DMS79 (cell line): ENCODE measurements at regions not wholly inside any gene's neighbourhood (a gene's known extent, or its start where the extent isn't known, plus 50 kb on each side); places are given as distances from the start of the nearest gene placed in this dataset.
"Not testable (repeated sequence)": the region's sequence is repeated elsewhere in the genome, so short reads cannot be mapped to it uniquely, and the experiment has no call there.

ENCODE experiments used
- DNase-seq: peaks from one replicate; lab custom pipeline; 2025; lab: John Stamatoyannopoulos, UW

- no peak for DNase-seq
Observed at GRCh38 chr7:130948822-130949221, 214.8 kb upstream of the KLF14 start.

- no peak for DNase-seq
Observed at GRCh38 chr7:130949550-130949949, 215.5 kb upstream of the KLF14 start.

GRCh38 chr7:130950054-130950453 lies 216.0 kb upstream of the KLF14 start:
- no peak for DNase-seq

GRCh38 chr7:130950741-130951140 lies 216.7 kb upstream of the KLF14 start:
- DNase-seq = no peak

GRCh38 chr7:130951303-130951975 lies 217.4 kb upstream of the KLF14 start:
- DNase-seq = no peak

- DNase-seq = no peak
Observed at GRCh38 chr7:130951976-130952876, 218.2 kb upstream of the KLF14 start.

- DNase-seq = no peak
Observed at GRCh38 chr7:130953196-130953595, 219.2 kb upstream of the KLF14 start.

- DNase-seq = no peak
Observed at GRCh38 chr7:130954918-130955564, 221.0 kb upstream of the KLF14 start.

GRCh38 chr7:130955565-130955919 lies 221.5 kb upstream of the KLF14 start:
- no peak for DNase-seq

- no peak for DNase-seq
Observed at GRCh38 chr7:130956417-130957136, 222.6 kb upstream of the KLF14 start.

- no peak for DNase-seq
Observed at GRCh38 chr7:130957137-130957513, 223.1 kb upstream of the KLF14 start.

GRCh38 chr7:130957722-130958435 lies 223.9 kb upstream of the KLF14 start:
- not testable (repeated sequence) for DNase-seq

GRCh38 chr7:130958846-130959245 lies 224.8 kb upstream of the KLF14 start:
- no peak for DNase-seq

GRCh38 chr7:130959743-130960207 lies 225.8 kb upstream of the KLF14 start:
- DNase-seq = no peak

- DNase-seq = no peak
Observed at GRCh38 chr7:130960208-130960988, 226.4 kb upstream of the KLF14 start.

- DNase-seq = no peak
Observed at GRCh38 chr7:130961128-130961601, 227.2 kb upstream of the KLF14 start.

- DNase-seq = no peak
Observed at GRCh38 chr7:130962109-130962508, 228.1 kb upstream of the KLF14 start.

GRCh38 chr7:130963339-130963738 lies 229.3 kb upstream of the KLF14 start:
- no peak for DNase-seq

- DNase-seq = no peak
Observed at GRCh38 chr7:130965515-130965914, 231.5 kb upstream of the KLF14 start.

GRCh38 chr7:130966246-130967009 lies 232.4 kb upstream of the KLF14 start:
- no peak for DNase-seq
